GM21576 (cell line): ENCODE measurements at regions not wholly inside any gene's neighbourhood (a gene's known extent, or its start where the extent isn't known, plus 50 kb on each side); places are given as distances from the start of the nearest gene placed in this dataset.

Source experiments
- ATAC-seq: cut with Tn5 transposase; IDR thresholded peaks from one replicate; pipeline ENCODE4 v1.9.1; 2021; ENCODE audit warnings: mild to moderate bottlenecking, moderate library complexity; ENCODE audit not compliant: unreplicated experiment

DNA sequence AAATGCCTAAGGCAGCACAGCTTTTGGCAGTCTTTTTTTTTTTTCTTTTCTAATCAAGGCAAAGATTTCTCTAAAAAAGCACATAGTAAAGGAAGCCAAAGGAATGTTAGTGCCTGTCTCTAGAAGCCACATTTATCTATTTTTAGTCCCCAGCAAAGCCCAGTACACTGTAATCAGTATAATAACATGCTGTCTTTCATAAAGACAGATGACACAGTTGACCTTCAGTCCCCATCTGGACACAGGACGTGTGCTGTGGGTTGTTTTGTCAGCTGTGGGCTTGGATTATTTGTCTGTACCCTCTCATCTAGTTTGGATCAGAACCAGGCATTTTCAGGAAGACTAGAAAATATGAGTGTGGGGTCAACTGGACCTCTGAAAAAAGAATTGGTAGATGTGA, 110.4 kb upstream of the CTNNB1 start:
- no peak for ATAC-seq

DNA sequence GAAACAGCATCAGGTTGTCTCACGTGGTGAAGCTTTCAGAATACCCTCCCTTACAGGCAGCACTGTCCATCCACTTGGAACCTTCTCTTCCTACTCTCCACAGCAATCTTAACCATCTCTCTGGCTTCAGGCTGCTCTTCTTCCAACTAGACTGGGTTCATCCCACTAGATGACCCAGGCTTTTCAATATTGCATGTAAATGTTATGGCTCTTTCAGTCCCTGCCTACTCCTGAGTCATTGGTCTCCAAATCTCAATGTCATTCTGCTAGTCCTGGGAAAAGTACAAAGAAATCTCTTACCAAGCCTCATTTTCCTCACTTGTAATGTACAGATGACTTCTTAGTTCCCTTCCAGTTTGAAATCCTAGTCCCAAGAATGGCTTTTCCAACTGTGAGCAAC, 109.7 kb upstream of the CTNNB1 start:
- no peak for ATAC-seq

DNA sequence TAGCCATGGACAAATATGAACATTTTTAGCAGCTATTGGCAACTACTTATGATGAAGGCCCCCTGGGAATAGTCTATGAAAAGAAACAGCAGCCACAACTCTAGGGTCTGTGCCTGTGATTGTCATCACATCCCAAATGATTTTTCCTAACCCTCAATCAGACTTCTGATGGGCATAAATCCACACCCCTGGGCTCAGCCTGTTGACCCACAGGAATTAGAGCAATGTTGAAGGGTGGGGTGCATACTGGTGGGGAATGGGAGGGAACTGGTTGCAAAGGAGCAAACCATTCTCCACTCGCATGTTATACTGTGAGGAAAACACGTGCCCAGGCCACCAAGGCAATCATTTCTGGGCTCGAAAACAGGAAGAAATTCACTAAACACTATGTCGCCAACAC, 106.5 kb upstream of the CTNNB1 start:
- ATAC-seq: no peak

DNA sequence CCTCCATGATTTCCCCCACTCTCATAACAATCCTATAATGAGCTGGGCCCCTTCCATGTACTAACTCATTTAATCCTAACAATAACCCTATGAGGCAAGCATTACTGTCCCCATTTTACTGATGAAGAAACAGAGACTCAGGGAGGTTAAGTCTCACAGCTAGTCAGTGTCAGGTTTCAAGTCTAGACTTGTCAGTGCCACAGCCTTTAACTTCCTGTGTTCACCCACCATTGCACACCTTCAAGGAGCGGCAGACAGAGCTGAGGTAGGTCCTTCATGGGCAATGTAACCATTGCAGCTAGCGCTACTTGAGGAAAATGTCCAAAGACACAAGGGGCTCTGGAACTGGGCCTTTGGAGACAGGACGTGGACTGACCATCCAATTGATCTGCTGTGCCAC, 105.8 kb upstream of the CTNNB1 start:
- no peak for ATAC-seq

DNA sequence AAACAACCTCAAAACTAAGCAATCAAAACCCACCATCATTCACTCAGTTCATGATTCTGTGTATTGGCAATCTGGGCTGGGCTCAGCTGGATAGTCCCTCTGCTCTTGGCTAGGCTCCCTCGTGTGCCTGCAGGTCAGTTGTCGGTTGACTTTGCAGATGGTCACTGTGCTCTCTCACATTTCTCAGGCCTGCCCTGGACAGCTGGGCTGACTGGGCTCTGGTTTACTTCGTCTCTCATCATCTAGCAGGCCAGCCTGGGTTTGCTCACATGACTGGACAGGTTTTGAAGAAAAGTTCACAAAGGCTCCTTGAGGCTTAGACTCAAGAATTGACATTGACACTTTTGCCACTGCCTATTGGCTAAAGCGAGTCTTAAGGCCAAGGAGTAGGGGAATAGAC, 105.0 kb upstream of the CTNNB1 start:
- ATAC-seq: no peak

DNA sequence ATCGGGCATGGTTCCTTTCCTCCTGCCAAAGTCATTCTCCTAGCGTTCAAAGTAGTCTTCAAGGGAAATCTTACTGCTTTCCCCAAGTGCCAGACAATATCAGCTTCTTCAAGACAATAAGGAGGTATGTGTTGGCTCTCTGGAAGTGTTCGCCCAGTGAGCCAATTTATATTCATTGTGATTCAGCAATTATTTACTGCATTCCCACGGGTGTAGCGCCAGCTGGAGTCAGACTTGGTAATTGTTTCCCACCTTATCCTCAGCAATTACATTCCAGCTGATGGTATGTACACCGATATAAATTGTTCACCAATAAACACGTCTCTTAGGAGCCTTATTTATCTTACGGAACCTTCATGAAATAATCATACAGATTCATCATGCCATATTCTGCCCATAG, 103.6 kb upstream of the CTNNB1 start:
- ATAC-seq: no peak

DNA sequence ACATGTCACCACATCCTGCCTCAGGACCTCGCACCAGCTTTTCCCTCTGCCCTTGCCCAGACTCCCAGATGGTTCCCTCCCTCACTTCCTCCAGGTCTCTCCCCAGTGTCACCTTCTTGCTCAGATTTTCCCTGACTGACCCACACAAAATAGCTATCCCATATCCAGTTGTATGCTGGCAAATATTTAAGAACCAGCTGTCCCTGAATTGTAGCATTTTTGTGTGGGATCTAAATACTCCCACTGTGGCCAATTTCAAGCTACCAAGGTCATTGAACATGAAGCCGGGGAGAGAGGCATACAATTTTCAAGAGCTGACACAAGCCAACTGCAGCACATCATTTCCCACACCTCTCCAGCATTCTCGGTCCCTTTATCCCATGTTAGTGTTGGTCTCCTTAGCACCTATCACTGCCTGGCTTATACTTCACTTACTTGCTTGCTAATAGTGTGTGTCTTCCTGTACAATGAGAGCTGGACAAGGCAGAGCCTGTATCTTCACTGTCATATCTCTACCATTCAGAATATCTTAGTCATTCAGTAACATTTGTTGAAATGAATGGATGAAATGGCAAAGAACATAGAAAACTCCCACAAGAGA, 101.3 kb upstream of the CTNNB1 start:
- no peak for ATAC-seq

DNA sequence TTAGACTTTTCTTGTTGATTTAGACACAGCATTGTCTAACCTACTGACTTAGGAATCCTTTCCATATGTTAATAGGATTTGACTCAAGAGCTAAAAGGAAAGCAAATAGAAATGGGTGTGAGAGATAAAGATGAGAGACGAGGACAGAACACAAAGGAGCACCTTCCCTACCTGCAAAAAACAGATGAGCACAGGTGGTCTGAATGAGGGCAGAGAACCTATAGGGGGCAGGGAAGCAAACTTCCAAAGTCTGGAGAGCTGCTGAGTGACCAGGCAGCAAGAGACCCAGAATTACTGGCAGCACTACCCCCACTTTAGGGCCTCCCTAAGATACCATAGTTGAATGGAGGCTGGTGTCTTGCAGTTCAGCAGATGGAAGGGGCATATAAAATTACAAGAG, 98.1 kb upstream of the CTNNB1 start:
- ATAC-seq: no peak

DNA sequence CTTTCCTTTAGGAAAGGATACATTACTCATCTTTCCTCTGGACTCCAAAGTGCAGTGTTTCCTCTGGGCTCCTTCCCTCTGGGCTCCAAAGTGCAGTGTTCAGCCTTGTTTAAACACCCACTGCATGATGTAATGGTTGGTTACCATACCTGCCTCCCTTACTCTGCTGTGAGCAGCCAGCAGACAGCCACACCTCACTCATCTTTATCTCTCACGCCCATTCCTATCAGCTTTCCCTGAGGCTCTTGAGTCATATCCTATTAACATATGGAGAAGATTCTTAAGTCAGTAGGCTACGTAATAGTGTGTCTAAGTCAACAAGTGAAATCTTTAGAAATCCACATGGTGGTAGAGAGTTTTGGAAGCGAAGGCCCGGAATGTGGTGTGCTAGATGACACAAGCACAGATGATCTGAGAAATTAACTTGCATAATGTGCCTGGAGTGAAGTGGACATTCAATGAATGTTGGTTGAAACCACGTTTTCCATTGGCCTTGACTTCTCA, 97.2 kb upstream of the CTNNB1 start:
- no peak for ATAC-seq

DNA sequence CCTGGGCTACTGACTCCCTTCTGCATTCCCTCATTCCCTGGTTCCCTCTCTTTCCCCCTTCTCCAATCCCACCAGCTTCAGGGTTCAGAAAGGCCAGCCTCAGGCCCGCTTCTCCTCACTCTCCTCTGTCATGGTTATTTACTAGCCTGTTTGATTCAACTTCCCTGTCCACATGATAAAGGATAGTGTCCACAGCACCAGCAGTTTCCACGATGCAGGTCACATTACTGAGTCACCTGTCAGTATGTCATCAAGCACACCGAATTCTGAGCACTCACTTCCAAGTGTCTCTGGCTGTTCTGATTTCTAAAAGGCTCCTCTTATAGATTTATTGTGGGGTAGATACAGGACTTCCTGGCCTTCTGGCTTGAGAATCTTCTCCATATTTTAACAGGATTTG, 96.6 kb upstream of the CTNNB1 start:
- ATAC-seq: no peak

DNA sequence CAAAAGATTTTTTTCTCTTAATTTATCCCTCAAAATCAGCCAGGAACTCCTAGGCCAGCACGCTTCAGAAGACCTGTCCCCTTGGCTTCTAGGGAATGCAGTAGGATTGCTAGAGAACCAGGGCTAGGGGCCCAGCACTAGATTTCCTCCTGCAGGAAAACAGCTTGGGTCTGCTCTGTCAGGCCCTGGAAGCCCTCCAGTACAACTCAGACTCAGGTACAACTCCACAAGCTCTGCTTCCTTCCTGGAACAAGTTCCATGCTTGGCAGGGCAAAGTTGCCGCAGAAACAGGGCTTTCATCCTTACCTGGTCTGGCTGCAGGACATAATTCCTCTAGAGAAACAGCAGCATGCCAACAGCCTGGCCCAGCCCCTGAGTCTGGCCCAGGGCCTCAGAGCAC, 96.1 kb upstream of the CTNNB1 start:
- ATAC-seq: no peak

DNA sequence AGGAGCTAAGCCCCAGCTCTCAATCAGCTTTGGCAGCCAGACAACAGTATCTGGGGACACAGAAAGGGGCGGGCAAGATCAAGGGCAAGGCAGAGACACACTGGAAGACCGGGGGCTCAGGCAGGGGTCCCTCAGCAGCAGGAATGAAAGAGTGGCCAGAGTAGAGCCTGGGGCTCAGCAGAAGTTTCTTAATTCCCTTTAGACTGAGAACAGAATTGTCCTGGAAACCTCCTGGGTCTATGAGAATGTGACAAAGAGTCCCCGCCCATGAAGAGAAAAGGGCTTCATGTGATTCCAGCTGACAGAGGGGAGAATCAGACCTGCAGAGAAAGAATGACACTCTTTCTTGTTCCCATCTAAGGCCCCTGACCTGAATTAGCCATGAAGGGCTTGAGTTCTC, 95.2 kb upstream of the CTNNB1 start:
- no peak for ATAC-seq

DNA sequence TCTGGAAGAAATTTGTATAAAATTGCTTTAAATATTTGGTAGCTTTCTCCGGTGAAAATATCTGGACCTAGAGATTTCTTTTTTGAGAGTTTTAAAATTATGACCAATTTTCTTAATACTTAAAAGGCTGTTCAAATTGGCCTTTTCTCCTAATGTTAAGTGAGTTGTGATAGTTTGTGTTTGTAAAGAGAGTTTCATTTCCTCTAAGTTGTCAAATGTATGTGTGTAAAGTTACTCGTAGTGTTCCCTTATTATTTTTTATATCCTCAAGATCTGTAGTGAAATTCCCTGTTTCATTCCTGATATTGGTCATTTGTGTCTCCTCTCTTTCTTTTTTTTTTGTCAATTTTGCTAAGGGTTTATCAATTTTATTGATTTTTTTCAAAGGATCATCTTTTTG, 92.6 kb upstream of the CTNNB1 start:
- ATAC-seq: no peak

DNA sequence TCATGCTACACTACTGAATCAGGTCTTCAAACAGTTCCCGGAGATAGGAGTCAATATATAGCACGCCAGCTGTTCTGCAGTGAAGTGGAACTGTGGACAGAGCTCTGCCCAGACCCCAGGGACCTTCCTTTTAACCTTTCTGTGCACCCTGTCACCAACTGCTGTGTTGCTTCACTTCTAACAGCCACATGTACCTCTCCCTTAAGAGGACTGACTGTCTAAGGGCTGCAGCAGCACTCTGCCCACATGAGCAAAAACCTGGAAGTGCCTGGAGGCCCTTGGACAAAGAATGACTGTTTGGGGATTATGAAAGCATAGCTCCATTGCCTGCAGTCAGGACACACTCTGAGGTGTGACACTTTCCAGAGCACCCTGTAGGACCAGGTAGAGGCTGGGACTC, 88.3 kb upstream of the CTNNB1 start:
- ATAC-seq: no peak

DNA sequence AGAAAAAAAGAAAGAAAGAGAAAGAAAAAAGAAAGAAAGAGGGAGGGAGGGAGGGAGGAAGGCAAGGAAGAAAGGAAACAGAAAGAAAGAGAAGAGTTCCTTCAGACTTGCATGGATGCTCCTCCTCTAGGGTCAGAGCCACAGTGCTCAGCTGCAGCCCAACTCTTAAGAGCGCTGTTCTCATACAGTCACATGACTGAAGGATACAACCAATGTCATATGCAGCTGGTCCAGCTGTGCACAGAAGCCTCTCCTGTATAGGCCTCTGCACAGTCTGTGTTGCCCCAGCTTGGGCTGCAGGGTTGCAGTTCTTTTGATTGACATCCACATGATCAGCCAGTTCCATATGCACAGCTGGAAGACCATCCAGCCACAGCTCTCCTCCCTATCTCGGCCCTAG, 86.8 kb upstream of the CTNNB1 start:
- ATAC-seq: no peak

DNA sequence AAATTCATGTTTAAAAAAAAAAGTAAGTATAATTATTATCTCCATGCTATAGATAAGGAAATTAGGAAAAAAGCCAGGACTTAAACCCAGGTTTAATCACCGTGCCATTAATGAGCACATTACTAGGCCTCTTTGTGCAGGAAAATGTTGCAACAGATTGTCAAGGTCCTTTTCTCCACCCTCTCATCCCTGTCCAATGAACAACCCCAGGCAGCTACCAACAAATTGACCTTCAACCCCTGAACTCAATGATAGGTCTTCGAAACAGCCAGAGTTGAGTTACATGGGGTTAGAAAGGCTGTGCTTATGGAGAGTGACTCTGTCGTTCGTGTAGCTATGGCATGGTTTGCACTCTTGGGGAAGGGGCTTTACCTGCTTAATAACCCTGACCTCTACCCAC, 84.2 kb upstream of the CTNNB1 start:
- no peak for ATAC-seq

DNA sequence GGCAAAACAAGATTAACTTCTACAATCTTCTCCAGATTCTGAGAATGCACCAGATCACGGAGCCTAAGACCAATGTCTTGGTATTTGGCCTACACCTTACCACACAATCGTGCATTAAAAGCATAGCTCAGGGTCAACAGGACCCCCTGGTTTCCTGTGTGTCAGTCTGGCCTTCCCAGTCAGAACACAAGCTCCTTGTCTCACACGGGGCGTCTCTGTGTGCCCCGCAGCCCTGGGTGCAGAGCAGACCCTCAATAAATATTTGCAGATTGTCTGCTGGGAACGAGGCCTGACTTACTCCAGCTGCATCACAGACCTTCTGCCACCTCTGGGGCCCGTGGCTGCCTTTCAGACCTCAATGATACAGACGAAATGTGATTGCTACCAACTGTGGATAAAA, 82.5 kb upstream of the CTNNB1 start:
- ATAC-seq: no peak

DNA sequence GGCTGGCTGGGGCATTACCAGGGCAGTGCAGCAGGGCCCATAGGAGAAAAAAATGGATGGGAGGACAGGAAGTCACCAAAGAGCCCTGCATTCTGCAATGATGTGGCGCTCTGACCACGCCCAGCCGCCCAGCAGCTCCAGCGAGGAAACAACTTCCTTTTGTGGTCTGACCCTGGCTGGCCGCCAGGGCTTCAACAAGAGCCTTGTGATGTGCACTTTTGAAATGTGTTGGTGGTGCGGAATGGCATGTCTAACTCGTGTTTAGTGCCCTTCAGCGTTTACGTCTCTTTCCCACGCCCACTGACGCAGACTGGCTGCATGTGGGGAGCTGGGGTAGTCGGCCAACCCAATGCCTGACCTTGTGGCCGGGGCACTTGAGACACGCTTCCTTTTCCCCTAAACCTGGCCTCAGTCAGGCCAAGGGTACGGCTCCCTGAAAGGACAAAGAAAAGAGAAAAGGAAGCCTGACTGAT, 81.9 kb upstream of the CTNNB1 start:
- ATAC-seq: peak; percentile 91

DNA sequence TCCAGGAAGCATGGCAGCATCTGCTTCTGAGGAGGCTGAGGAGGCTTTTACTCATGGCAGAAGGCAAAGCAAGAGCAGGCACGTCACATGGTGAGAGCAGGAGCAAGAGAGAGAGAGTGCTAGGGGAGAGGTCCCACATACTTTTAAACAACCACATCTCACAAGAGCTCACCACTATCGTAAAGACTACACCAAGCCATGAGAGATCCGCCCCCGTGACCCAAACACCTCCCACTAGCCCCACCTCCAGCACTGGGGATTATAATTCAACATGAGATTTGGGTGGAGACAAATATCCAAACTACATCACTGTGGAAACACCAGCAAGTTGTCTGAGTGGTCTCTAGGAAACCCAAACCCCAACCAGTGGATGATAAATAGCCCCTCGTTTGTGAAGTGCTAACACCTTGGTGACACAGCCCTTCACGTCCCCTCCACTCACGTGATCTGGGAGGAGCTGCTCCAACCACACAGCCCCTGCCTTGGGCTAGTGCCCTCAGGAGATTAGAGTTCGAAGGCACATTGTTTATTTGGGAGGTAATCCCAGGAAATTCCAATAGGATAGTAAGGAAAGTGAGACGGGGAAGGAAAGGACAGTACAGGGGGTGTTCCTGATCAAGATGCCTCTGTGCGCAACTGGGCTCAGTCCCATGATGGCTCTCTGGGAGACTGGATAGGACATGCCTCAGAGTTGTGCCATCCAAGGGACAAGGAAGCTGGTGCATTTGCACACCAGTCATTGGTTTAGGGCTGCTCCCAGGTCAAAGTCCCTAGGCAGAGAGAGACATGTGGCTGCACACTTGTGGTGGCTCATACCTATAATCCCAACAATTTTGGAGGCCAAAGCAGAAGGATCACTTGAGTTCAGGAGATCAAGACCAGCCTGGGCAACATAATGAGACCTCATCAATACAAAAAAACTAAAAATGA, 80.6 kb upstream of the CTNNB1 start:
- no peak for ATAC-seq

DNA sequence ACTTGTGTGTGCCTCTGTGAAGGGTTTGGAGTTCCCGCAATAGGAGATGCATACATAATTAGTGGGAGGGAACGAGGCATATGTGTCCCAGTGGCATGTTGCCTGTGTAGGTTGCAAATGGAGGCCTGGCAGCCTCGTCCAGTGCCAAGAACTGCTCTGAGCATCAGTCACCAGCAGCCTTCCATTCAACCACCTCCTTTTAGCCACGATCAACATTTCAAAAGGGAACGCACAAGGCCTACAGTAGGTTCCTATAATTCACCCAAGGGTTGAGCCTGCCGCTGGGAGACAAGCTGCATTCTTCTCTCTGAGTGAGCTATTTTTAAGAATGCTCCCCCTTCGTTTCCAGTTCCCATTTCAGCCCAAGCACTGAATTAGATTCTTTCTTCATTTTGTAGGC, 78.8 kb upstream of the CTNNB1 start:
- ATAC-seq: no peak

DNA sequence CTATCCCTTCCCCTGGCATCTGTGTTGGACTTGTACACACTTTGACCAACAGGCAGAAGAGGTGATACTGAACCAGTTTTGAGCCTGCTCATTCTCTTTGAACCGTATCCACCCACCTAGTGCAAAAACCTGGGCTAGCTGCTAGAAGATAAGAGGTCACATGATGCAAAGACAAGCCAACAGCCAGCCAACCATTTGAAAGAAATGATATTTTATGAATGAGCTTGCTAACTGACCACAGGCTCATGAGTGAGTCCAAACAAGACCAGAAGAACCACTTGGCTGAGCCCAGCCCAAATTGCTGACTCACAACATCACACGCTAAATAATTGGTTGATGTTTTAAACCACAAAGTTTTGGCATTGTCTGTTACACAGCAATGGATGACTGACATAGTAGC, 74.0 kb upstream of the CTNNB1 start:
- no peak for ATAC-seq

DNA sequence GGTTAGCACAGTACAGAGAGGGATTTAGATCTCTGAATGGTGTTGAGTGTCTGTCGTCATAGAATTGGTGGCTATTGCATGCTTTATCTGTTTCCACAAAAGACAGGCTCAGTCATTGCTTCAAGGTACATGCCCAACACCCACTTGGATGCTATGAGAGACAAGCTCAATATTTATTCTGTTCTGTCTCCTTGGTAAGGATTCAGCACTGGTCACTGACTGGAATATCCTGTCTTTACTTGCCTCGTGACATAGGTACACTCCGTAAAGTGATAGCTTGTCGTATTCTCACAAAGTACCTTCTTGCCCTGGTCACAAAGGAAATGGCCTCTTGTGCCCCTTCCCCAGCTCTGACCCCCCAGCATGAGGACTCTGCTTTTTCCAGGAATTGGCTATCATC, 72.8 kb upstream of the CTNNB1 start:
- ATAC-seq: no peak
